ENCODE measurements at regions not wholly inside any gene's neighbourhood (a gene's known extent, or its start where the extent isn't known, plus 50 kb on each side); places are given as distances from the start of the nearest gene placed in this dataset.
"Not testable (repeated sequence)": the region's sequence is repeated elsewhere in the genome, so short reads cannot be mapped to it uniquely, and the experiment has no call there.

DNA sequence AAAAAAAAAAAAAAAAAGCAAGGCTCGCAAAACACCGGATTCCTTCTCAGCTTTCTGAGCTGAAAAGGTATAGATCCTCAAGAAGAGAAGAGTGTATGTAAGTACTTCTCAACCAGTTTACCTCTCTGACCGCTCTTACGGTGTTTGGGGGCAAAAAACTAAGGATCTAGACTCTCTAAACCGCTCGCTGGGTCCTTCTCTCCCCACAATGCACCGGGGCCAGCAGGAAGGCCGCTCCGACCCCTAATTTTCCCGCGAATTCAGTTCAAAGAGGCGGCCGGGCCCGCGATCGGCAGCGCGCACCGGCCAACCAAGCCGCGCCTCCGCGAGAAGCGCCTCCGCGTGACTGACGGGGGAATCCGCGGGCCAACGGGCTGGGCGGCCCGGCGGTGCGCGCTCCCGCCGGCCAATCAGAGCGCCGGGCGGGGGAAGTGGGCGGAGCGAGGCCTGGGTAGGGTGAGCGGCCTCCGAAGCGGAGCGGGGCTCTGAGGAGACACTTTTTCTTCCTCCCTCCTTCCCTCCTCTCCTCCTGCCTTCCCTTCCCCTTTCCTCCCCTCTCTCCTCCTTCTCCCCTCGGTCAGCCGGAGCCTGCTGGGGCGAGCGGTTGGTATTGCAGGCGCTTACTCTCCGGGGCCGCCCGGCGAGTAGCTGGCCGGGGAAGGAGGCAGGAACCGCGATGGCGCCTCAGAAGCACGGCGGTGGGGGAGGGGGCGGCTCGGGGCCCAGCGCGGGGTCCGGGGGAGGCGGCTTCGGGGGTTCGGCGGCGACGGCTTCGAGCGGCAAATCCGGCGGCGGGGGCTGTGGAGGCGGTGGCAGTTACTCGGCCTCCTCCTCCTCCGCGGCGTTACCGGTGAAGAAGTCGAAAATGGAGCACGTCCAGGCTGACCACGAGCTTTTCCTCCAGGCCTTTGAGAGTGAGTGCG is 93.0 kb downstream of the CRLF3 start:
- DNase-seq, result peak; percentile 72

DNA sequence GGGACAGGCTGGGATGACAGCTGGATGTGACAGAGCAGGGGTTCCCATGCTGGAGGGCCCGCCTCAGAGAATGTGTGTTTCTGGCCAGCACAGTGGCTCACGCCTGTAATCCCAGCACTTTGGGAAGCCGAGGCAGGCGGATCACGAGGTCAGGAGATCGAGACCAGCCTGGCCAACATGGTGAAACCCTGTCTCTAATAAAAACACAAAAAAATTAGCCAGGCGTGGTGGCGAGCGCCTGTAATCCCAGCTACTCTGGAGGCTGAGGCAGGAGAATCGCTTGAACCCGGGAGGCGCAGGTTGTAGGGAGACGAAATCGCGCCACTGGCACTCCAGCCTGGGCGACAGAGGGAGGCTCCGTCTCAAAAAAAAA is 93.7 kb downstream of the CRLF3 start:
- not testable (repeated sequence) for DNase-seq

DNA sequence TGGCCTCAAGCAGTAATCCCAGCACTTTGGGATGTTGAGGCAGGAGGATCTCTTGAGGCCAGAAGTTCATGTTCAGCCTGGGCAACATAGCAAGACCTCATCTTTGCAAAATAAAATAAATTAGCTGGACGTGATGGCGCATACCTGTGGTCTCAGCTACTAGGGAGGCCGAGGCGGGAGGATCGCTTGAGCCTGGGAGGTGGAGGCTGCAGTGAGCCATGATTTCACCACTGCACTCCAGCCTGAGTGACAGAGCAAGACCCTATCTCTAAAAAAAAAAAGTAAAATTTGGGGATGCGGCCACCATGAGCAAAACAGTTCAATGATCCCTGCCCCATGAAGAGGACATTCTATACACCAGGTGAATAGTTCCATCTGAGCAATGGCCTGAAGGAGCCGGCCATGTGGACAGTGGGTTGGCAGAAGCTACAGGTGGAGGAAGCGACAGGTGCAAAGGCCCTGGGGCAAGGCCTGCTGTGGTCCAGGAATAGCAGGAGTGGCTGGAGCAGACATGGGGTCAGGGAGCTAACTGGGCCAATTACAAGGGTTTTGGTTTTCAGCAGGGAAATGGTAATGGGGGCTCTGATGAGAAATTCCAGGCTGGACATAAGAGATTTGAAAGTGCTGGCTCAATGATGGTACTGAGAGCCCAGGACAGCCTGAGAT is 94.2 kb downstream of the CRLF3 start:
- DNase-seq, result not testable (repeated sequence)

DNA sequence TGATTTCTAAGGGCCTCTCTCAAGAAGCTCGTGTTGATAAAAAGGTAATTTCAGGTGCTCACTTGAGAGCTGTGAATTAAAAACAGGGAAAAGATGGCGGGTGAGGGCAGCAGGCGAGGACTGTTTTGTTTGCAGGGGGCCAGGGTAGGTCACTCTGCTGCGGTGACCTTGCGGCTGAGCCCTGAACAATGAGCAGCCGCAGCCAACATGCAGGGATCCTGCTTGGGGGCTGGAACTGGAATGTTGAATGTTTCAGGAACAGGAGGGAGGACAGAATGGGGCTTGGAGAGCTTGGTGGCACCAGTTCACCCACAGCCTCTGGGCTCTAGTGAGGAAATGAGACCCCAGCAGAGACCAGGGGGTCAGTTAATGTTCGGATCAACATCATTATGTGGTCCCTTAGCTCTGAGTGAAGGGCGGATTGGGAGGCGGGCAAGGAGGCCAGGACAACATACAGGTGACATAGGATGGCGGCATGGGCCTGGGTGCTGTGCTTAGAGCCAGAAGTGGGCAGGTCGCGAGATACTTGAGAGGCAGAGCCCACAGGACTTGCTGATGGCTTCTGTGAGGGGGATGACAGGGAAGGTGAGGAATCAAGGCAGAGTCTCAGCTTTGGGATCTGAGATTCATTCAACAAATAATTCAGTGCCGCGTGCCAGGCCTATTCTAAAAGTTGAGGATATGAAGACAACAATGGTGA is 94.9 kb downstream of the CRLF3 start:
- not testable (repeated sequence) for DNase-seq

DNA sequence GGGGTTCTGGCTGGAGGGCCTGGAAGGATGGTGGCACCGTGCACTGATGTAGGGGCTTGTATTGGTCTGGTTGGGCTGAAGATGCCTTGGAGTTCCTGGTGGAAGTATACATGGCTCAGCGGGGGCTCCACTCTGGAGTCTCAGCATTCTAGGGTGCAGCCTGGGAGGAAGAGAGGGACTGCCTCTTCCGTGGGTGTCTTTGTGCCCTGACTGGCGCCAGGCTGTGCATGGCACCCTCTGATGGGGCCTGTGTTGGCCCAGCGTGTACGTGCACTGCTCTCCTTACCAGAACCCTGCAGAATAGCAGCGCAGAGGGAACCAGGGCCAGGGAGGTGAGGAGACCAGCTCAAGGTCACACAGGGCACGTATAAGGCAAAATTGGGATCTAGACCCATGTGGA is 97.0 kb downstream of the CRLF3 start:
- DNase-seq, result not testable (repeated sequence)

DNA sequence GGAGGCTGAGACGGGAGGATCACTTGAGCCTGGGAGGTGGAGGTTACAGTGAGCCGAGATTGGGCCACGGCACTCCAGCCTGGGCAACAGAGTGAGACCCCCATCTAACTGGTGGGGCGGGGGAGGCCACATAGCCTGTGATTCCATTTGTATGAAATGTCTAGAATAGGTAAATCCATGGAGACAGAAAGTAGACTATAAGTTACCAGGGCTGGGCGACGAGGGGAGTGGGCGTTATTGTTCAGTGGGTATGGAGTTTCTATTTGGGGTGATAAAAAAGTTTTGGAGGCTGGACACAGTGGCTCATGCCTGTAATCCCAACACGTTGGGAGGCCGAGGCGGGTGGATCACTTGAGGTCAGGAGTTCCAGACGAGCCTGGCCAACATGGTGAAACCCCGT is 97.8 kb downstream of the CRLF3 start:
- DNase-seq, result not testable (repeated sequence)

DNA sequence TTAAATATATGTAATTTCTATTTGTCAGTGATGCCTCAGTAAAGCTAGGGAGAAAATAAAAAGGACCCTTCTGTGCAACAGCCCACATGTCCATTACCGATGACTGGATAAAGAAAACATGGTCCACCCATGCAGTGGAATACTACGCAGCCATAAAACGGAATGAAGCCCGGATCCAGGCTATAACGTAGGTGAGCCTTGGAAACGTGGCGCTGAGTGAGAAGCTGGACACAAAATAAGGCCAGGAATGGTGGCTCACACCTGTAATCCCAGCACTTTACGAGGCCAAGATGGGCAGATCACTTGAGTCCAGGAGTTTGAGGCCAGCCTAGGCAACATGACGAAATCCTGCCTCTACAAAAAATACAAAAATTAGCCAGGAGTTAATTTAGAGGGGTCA is 98.2 kb downstream of the CRLF3 start:
- not testable (repeated sequence) for DNase-seq

DNA sequence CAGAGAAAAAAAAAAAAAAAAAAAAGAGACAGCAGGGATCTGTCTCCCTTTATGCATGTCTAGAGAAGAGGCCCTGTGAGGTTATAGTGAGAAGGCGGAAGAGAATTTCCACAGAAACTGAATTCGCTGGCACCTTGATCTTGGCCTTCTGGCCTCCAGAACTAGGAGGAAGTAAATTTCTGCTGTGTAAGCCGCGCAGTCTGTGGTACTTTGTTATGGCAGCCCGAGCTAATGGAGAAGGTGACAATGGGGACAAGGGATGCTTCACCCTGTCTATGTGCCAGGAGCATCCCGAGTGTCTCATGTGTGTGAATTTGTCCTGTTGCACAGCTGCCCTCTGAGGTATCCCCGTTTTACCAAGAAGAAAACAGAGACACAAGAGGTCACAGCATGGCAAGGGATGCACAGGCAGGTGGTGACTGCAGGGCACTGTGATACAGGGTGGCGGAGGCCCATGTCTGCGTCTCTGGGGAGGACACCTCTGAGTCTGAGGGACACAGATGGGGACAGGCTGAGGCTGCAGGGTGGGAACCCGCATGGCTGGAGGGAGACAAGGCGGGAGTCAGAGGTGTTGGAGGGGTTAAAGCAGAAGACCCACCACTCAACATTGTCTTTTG is 100.3 kb downstream of the CRLF3 start:
- not testable (repeated sequence) for DNase-seq

DNA sequence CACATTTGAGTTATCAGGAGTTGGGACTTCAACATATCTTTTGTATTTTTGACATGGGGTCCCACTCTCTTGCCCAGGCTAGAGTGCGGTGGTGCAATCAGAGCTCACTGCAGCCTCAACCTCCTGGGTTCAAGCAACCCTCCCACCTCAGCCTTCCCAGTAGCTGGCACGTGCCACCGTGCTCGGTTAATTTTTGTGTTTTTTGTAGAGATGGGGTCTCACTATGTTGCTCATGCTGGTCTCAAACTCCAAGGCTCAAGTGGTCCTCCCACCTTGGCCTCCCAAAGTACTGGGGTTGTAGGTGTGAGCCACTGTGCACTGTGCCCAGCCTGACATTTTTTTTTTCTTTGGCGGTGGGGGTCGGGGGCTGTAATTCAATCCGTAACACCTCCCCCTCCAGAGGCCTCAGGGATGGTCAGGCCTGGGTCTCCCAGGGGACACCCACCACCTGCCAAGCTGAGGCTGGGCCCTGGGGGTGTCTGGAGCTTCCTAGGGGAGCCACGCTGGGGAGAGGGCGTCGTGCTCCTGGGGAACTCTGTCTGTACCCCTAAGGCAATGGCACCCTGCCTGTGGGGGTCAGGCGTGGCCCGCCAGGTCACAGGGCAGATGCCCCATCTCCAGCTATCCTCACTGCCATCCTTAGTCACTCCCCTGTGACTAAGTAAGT is 102.2 kb downstream of the CRLF3 start:
- not testable (repeated sequence) for DNase-seq

DNA sequence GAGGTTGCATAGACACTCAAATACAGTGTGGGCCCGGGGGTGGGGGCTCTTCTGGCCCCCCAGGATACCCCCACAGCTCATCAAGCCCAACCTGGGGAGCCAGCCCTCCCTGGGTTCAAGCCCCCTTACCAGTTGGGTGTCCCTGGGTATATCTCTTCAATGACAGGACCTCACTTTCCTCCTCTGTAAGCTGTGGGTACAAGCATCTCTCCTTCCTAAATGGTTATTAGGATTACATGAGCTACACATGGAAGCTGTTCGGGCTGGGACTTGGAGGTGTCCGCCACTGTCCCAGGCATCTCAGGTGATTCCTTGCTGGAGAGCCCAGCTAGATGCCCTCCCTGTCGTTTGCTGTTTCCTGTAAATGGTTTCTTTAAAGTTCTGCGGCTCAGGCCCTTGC is 103.5 kb downstream of the CRLF3 start:
- DNase-seq, result not testable (repeated sequence)

DNA sequence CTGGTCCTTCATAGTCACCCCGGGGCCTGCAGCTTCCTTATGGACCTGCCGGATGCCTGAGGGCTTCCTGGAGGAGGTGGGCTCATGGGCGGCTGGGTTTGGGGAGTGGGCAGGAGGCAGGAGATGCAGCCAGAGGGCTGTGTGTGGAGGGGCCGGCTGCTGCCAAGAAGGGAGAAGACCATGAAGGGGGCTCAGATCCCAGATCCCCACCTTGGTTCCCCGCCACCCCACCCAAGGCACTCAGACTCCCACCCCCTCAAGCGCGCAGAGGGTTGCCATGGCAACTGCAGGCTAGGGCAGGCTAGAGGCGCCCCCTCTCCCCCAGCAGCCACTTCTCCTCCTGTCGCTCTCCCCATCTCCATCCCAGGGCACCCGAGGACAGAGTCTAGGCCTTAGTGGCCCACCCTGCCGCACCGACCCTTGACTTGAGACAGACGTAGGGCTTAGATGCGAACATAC is 104.5 kb downstream of the CRLF3 start:
- DNase-seq, result no peak

DNA sequence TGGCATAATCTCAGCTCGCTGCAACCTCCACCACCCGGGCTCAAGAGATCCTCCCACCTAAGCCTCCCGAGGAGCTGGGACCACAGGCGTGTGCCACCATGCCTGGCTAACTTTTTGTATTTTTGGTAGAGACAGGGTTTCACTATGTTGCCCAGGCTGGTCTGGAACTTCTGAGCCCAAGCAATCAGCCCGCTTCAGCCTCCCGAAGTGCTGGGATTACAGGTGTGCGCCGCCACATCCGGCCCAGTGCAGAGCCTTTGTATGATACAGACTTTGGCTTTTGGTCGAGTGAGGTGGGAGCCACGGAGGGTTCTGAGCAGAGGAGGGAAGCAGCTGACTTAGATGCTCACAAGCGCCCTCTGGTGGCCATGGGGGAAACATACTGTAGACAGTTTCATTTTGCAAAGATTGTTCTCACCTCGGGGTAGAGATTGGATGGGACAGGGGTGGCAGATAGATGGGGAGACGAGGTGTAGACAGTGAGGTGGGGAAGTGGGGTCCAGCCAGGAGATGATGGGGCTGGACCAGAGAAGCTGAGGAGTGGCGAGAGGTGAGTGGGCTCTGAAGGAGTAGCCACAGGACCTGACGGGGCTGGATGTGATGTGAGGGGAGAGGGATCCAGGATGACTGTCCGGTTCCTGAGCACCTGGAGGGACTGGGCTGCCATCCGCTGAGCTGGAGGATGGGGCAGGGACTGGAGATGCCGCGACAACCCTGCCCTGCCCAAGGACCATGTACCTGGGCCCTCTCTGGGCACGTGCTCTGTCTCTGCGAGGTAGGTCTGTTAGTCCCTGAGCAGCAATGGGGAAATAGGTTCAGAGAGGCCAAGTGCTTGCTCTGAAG is 105.1 kb downstream of the CRLF3 start:
- peak; percentile 78 for DNase-seq

DNA sequence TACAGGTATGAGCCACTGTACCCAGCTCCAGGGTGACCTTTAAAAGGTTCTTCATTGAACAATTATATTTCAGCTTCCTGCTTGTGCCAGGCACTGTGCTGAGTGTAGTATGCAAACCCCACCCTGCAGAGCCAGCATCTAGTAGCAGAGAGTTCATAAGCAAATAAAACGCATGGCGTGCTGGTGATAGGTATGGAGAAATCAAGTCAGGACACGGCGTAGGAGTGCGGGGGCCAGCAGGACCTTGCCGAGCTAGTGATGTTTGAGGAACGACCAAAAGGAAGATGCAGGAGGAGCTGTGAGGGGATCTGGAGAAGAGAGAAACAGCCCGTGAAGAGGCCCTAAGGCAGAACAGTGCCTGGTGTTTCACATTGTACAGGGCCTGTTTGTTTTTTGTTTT is 105.8 kb downstream of the CRLF3 start:
- not testable (repeated sequence) for DNase-seq

DNA sequence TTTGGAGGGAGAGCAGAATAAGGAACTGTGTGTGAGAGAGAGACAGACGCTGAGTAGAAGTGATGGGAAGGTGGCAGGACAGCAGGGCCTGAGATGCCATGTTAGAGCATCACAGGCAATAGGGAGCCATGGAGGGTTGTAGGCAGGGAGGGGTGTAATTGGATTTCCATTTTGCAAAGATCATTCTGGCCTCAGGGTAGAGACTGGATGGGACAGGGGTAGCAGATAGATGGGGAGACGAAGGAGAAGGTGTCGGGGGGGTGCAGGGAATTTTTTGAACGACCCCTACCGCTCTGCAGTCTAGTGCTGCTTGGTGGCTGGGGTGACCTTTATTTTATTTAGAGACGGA is 106.4 kb downstream of the CRLF3 start:
- not testable (repeated sequence) for DNase-seq

DNA sequence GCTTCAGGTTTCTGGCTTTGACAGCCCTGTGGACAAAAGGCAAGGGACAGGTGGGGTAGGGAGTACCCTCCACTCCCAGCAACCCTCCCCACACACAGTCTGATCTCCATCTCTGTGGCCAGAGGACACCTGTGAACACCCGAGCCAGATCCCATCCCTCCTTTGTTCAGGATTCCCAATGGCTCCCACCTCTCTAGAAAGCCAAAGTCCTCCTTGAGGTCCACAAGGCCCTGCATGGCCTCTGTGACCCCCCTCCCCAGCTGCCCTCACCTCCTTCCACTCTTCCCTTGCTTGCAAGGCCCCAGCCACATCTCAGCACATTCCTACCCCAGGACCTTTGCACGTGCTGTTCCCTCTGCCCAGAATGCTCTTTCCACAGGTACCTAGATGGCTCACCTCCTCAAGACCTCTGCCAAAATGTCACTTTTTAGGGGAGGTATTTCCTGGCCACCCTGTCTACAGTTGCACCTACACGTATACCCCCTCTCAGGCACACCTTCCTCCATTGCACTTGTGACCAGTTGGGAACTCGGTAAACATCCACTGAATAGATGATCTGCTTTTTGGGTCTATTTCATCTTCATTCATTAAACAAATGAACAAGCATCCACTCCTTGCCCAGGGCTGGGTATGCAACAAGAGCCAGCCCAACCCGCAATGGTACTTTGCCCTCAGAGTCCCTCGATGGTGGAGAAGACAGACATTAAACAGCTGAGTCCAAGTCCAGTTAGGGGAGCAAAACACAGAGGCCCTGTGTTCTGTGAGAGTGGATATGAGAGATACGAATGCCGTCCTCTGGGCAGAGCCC is 107.0 kb downstream of the CRLF3 start:
- no peak for DNase-seq

DNA sequence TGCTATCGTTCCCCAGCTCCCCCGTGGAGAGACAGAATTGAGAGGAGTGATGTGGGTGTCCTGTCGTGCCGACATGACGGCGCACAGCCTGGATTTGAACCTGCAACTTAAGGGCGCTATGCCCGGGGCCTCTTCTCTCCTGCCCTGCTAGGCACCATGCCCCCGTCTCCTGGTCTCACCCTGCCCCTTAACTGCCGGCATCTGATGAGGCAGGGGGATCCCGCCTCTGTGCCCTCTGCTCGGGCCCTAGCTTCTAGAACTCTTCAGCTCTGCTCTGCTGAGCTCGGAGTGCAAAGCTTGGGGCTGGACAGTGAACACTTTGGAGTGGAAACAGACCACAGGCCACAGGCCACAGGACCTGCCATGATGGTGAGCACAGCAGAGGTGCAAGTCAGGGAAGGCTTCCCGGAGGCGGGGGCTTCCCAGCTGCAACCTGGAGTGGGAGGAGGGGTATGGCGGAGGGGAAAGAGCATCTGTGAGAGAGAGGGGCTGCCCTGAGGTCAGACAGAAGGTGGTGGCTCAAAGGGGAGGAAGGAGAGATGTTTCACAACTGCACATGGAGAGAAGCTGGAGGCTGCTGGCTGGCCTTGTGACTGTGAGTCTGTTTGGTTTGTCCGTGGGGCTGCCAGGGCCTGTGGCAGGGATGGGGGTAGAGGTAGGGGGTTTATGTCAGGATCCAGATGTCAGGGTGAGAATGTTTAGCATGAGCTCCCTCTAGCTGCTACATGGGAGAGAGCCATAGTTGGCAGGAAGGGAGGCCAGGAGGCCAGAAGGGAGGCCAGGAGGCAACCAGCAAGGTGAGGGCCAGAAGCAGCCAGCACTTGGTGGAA is 107.8 kb downstream of the CRLF3 start:
- DNase-seq, result no peak

DNA sequence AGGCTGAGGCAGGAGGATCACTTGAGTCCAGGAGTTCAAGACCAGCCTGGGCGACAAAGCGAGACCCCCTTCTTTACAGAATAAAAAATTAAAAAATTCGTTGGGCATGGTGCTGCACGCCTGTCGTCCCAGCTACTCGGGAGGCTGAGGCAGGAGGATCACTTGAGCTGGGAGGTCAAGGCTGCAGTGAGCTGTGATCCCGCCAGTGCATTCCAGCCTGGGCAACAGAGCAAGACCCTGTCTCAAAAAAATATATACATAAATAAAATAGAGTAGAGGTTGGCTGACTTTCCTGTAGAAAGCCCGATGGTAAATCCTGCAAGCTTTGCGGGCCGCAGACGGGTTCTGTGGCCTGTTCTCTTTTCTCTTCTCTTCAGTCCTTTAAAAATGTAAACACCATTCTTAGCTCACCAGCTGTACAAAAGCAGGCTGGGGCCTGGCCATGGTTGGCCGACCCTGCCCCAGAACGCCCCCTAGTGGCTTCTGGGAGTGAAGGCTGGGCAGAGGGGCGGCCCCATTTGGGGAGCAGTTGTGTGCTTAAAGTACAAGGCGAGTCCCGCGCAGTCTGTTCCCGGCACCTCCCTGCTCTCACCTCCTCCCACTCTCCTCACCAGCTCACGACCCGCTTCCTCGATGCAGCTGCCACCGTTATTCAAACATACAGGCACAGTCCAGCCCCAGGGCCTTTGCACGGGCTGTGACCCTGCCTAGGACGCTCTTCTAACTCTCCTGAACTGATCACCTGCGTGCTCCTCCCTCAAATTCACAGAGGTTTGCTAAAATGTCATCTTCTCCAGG is 109.5 kb downstream of the CRLF3 start:
- DNase-seq, result peak; percentile 16

DNA sequence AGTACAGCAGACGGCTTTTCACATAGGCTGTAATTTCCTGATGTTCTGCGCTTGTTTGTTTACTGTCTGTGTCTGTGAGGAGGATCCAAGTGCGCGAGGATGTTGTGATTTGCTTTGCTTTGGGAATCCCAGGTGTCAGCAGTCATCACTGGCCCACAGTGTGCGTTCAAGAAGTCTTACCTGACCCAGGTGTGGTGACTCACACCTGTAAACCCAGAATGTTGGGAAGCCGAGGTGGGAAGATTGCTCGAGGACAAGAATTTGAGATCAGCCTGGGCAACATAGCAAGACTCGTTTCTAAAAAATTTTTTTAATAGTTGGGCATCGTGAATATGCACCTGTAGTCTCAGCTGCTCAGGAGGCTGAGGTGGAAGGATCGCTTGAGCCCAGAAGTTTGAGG is 110.7 kb downstream of the CRLF3 start:
- not testable (repeated sequence) for DNase-seq

DNA sequence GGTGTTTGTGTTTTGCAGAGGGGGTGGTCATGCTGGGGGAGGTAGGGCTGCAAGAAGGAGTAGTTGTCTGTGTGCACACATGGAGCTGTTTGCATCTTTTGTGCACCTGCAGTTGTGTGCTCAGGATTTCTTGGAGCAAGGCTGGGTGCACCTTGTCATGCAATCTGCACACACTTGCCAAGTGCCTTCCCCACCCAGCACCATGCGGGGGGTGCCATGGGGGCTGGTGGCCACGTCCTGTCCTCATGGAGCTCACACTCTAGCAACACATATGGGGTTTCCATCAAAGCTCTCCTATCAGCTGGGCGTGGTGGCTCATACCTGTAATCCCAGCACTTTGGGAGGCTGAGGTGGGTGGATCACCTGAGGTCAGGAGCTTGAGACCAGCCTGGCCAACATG is 111.6 kb downstream of the CRLF3 start:
- not testable (repeated sequence) for DNase-seq

All from effector CD4-positive, alpha-beta T cell (primary cell).